Mesenchymal stem cell (in vitro differentiated cells and primary cell): ENCODE measurements at regions not wholly inside any gene's neighbourhood (a gene's known extent, or its start where the extent isn't known, plus 50 kb on each side); places are given as distances from the start of the nearest gene placed in this dataset.

ENCODE experiments used
- DNase-seq: peaks from one replicate; pipeline ENCODE4 v3.0.0-alpha.2; 2013
- H2AFZ ChIP-seq: one replicate; pipeline ENCODE4 v1.6.1; 2013; ENCODE audit warnings: low read depth, mild to moderate bottlenecking, control low read depth, inconsistent platforms, low read length, moderate library complexity
- H2AK5ac ChIP-seq: 2 replicates; pipeline ENCODE4 v1.6.1; 2013; ENCODE audit warnings: low read length, moderate library complexity, mild to moderate bottlenecking, inconsistent platforms; ENCODE audit not compliant: severe bottlenecking
- H2BK120ac ChIP-seq: one replicate; pipeline ENCODE4 v1.6.1; 2013; ENCODE audit warnings: low read depth, mild to moderate bottlenecking, inconsistent platforms, low read length, moderate library complexity
- H2BK12ac ChIP-seq, 2 experiments: one replicate each; pipeline ENCODE4 v1.6.1; 2013; ENCODE audit warnings: inconsistent platforms in 2 of 2, low read length in 2 of 2, mild to moderate bottlenecking in 2 of 2, moderate library complexity in 2 of 2, control low read depth in 1 of 2
- H2BK15ac ChIP-seq: one replicate; pipeline ENCODE4 v1.6.1; 2013; ENCODE audit warnings: mild to moderate bottlenecking, low read depth, inconsistent platforms; ENCODE audit not compliant: poor library complexity, severe bottlenecking
- H2BK5ac ChIP-seq: 2 replicates; pipeline ENCODE4 v1.6.1; 2013; ENCODE audit warnings: low read depth, mild to moderate bottlenecking, low read length, control low read depth, inconsistent platforms; ENCODE audit not compliant: poor library complexity, severe bottlenecking
- H3K14ac ChIP-seq, 2 experiments: one replicate each; pipeline ENCODE4 v1.6.1; 2013; ENCODE audit warnings: inconsistent platforms in 2 of 2, low read length in 2 of 2, control low read depth in 1 of 2, mild to moderate bottlenecking in 1 of 2, moderate library complexity in 1 of 2
- H3K18ac ChIP-seq, 2 experiments: one replicate each; pipeline ENCODE4 v1.6.1; 2013; ENCODE audit warnings: inconsistent platforms in 2 of 2, low read length in 2 of 2, control low read depth in 1 of 2, low read depth in 1 of 2, mild to moderate bottlenecking in 1 of 2
- H3K23ac ChIP-seq, 2 experiments: one replicate each; pipeline ENCODE4 v1.6.1; 2013; ENCODE audit warnings: inconsistent platforms in 2 of 2, low read length in 2 of 2, mild to moderate bottlenecking in 2 of 2, moderate library complexity in 2 of 2, control low read depth in 1 of 2
- H3K27ac ChIP-seq: 2 replicates; pipeline ENCODE4 v1.5.1; 2013; ENCODE audit warnings: mild to moderate bottlenecking, moderate library complexity, low read length, control low read depth, inconsistent platforms; ENCODE audit not compliant: poor library complexity, severe bottlenecking
- H3K27me3 ChIP-seq, 2 experiments: 2 replicates each; pipeline versions ENCODE4 v1.6.1 to v1.7.0; 2013; ENCODE audit warnings: low read length in 2 of 2, mild to moderate bottlenecking in 2 of 2, moderate library complexity in 2 of 2, control low read depth in 1 of 2, inconsistent platforms in 1 of 2; ENCODE audit not compliant: control insufficient read depth in 1 of 2, insufficient read depth in 1 of 2
- H3K36me3 ChIP-seq, 2 experiments: 2 replicates each; pipeline versions ENCODE4 v1.6.1 to v1.7.0; 2013; ENCODE audit warnings: low read length in 2 of 2, control low read depth in 1 of 2, inconsistent platforms in 1 of 2, low read depth in 1 of 2, mild to moderate bottlenecking in 1 of 2; ENCODE audit not compliant: insufficient read depth in 2 of 2, control insufficient read depth in 1 of 2
- H3K4ac ChIP-seq, 2 experiments: one replicate each; pipeline ENCODE4 v1.6.1; 2013; ENCODE audit warnings: inconsistent platforms in 2 of 2, low read length in 2 of 2, mild to moderate bottlenecking in 2 of 2, moderate library complexity in 2 of 2, control low read depth in 1 of 2, low read depth in 1 of 2
- H3K4me1 ChIP-seq: 2 replicates; pipeline ENCODE4 v1.6.1; 2013; ENCODE audit warnings: low read depth, low read length, control low read depth; ENCODE audit not compliant: control insufficient read depth, insufficient read depth
- H3K4me2 ChIP-seq: 2 replicates; pipeline ENCODE4 v1.6.1; 2013; ENCODE audit warnings: low read length, mild to moderate bottlenecking, inconsistent platforms; ENCODE audit not compliant: poor library complexity, severe bottlenecking
- H3K4me3 ChIP-seq, 2 experiments: 2 replicates each; pipeline versions ENCODE4 v1.5.1 to v1.7.0; 2013; ENCODE audit warnings: low read length in 2 of 2, mild to moderate bottlenecking in 2 of 2, control low read depth in 1 of 2, low read depth in 1 of 2; ENCODE audit not compliant: insufficient read depth in 1 of 2
- H3K79me1 ChIP-seq: replicated peaks from 2 replicates; pipeline ENCODE4 v1.6.1; 2013; ENCODE audit warnings: mild to moderate bottlenecking, control low read depth, low read length, inconsistent platforms; ENCODE audit not compliant: poor library complexity, severe bottlenecking
- H3K9ac ChIP-seq: 2 replicates; pipeline ENCODE4 v1.7.0; 2013; ENCODE audit warnings: mild to moderate bottlenecking, low read length, moderate library complexity
- H3K9me3 ChIP-seq: 2 replicates; pipeline ENCODE4 v1.7.0; 2013; ENCODE audit warnings: mild to moderate bottlenecking, low read length; ENCODE audit not compliant: control insufficient read depth
- H4K8ac ChIP-seq: one replicate; pipeline ENCODE4 v1.6.1; 2013; ENCODE audit warnings: inconsistent platforms, mild to moderate bottlenecking, low read length, moderate library complexity
- H4K91ac ChIP-seq: one replicate; pipeline ENCODE4 v1.6.1; 2013; ENCODE audit warnings: mild to moderate bottlenecking, low read length, inconsistent platforms
- WGBS: methylation state at CpG from one replicate; pipeline ENCODE4 v1.1.7; 2013; ENCODE audit warnings: mixed read lengths; 5-methylcytosine and 5-hydroxymethylcytosine counted together

DNA sequence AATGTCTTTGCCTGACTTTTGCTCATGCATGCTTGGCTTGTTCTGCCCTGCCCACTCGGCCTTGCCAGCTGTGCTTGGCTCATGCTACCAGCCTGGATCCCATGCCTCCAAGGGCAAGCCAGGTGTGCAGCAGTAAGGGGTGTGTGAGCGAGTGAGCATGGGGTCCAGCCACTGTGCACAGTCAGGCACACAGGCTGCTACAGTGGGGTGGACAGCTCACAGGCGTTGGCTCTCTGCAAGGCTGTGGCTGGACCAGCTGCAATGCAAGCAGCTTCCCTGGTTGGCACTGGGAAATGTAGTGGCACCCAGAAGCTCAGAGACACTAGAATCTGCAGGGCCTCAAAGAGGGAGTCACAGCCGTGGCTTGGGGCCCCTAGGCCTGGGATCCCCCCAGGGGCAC, 529.7 kb downstream of the DSC3 start:
- Histone ChIP-seq H3K23ac (no peak overlapping the region), H3K4me2 (no peak overlapping the region), H2AK5ac (no peak overlapping the region), H3K27ac (no peak overlapping the region), H3K9ac (no peak overlapping the region), H3K4ac (no peak overlapping the region), H3K4me3 (no peak overlapping the region), H2BK120ac (no peak overlapping the region), H4K91ac (no peak overlapping the region), H3K4me1 (no peaks in the 10 kb centered on the region), H3K27me3 (no peaks in the 10 kb centered on the region), H3K36me3 (no peaks in the 10 kb centered on the region), H2BK15ac (no peak overlapping the region), H3K18ac (no peak overlapping the region), H2AFZ (no peak overlapping the region), H3K9me3 (peaks cover 2% of the 10 kb centered on the region), H2BK5ac (no peak overlapping the region), H2BK12ac (no peak overlapping the region), H3K14ac (no peak overlapping the region), H4K8ac (no peak overlapping the region), H3K79me1 (no peaks in the 10 kb centered on the region)
- DNase-seq, result no peak
- 55% methylated on average over 4 of the region's 4 CpGs for WGBS

DNA sequence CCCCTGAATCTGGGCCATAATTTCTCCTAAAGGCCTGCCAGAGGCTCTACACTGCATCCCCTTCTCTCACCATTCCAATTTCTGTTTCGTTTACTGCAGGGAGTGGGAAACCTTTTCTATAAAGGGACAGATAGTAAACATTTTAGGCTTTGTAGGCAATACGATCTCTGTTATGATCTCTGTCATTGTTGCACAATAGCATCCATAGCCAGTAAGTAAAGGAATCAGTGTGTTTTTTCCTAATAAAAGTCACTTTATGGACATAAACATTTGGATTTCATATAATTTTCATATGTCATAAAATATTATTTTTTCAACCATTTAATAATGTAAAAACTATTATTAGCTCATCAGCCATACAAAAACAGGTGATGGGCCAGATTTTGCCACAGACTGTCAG, 531.7 kb downstream of the DSC3 start:
- Histone ChIP-seq H3K27ac (no peak overlapping the region), H2BK5ac (no peak overlapping the region), H3K23ac (no peak overlapping the region), H3K4me3 (no peak overlapping the region), H3K14ac (no peak overlapping the region), H2BK15ac (no peak overlapping the region), H3K9me3 (peaks cover 2% of the 10 kb centered on the region), H3K4ac (no peak overlapping the region), H3K4me1 (no peaks in the 10 kb centered on the region), H2BK120ac (no peak overlapping the region), H3K18ac (no peak overlapping the region), H3K36me3 (no peaks in the 10 kb centered on the region), H3K9ac (no peak overlapping the region), H3K79me1 (no peaks in the 10 kb centered on the region), H3K4me2 (no peak overlapping the region), H2AFZ (no peak overlapping the region), H4K8ac (no peak overlapping the region), H4K91ac (no peak overlapping the region), H2AK5ac (no peak overlapping the region), H2BK12ac (no peak overlapping the region), H3K27me3 (no peaks in the 10 kb centered on the region)
- no peak for DNase-seq
- no CpG with 5 or more reads among the region's 2 CpGs for WGBS

DNA sequence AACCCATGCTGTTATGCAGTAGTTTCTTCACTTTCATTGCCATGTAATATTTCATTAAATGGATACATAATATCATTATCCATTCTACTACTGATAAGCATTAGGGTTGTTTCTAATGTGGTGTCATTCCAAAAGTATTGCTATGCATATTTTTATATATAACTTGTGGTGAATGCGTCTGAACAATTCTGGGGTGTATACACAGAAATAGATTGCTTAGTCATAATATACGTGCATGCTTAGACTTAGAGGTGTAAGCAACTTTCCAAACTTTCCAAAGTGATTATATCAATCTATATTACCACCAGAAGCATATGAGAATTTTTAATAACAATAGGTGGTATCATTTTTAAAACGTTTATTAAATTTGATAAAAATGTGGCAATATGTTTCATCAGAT, 540.9 kb downstream of the DSC3 start:
- Histone ChIP-seq H3K4me2 (no peak overlapping the region), H3K4me1 (no peaks in the 10 kb centered on the region), H2BK15ac (no peak overlapping the region), H3K4me3 (no peak overlapping the region), H2AK5ac (no peak overlapping the region), H2BK120ac (no peak overlapping the region), H3K4ac (no peak overlapping the region), H3K79me1 (no peaks in the 10 kb centered on the region), H3K9me3 (no peaks in the 10 kb centered on the region), H3K27me3 (no peaks in the 10 kb centered on the region), H4K91ac (no peak overlapping the region), H3K9ac (no peak overlapping the region), H2AFZ (no peak overlapping the region), H3K18ac (no peak overlapping the region), H2BK12ac (no peak overlapping the region), H2BK5ac (no peak overlapping the region), H3K23ac (no peak overlapping the region), H3K36me3 (no peaks in the 10 kb centered on the region), H4K8ac (no peak overlapping the region), H3K27ac (no peak overlapping the region), H3K14ac (no peak overlapping the region)
- DNase-seq, result no peak
- no CpG with 5 or more reads among the region's 3 CpGs for WGBS

DNA sequence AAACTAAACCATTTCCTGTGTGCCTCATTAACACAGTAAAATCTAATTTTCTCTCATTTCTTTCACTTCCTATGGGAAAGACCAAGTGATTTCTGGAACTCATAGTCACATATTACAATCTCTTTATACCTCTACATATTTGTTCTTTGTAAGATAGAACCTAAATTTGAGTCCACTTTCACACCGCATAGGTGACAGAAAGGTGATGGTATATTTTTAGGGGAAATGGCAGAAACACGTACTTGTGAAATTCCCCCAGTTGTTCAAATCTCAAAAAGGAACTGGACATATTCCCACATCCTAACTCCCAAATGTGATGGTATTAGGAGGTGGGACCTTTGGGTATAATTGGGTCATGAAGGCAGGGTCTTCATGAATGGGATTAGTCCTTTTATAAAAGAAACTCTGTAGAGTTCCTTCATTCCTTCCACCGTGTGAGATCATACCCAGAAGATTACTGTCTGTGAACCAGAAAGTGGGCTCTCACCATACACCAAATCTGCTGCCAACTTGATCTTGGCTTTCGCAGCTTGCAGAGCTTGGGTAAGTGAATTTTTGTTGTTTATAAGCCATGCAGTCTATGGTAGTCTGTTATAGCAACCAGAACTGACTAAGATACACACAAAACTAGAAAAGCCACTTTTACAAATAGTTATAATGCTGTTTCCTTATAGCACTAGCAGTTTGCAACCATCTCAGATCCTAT, 542.1 kb downstream of the DSC3 start:
- Histone ChIP-seq H4K91ac (no peak overlapping the region), H3K23ac (no peak overlapping the region), H3K9ac (no peak overlapping the region), H4K8ac (no peak overlapping the region), H3K4me3 (no peak overlapping the region), H2BK120ac (no peak overlapping the region), H3K4me2 (no peak overlapping the region), H3K79me1 (no peaks in the 10 kb centered on the region), H2BK15ac (no peak overlapping the region), H2BK12ac (no peak overlapping the region), H3K18ac (no peak overlapping the region), H3K27me3 (no peaks in the 10 kb centered on the region), H2BK5ac (no peak overlapping the region), H2AK5ac (no peak overlapping the region), H3K36me3 (no peaks in the 10 kb centered on the region), H3K4me1 (no peaks in the 10 kb centered on the region), H3K14ac (no peak overlapping the region), H3K27ac (no peak overlapping the region), H3K4ac (no peak overlapping the region), H3K9me3 (no peaks in the 10 kb centered on the region), H2AFZ (no peak overlapping the region)
- DNase-seq, result no peak
- 100% methylated on average over 1 of the region's 4 CpGs for WGBS
